Activated gamma-delta T cell treated with anti-CD3 and anti-CD28 coated beads, Interleukin-2, amount 50 U/mL, for 16 hours (primary cell): ENCODE measurements at regions not wholly inside any gene's neighbourhood (a gene's known extent, or its start where the extent isn't known, plus 50 kb on each side); places are given as distances from the start of the nearest gene placed in this dataset.

ENCODE experiments used
- DNase-seq: peaks from one replicate; pipeline ENCODE4 v3.0.0-alpha.2; 2020; ENCODE audit warnings: low read depth

GRCh38 chr15:31263751-31264558, 62.7 kb upstream of the KLF13 start:
- DNase-seq, result peak; percentile 49

- DNase-seq, result no peak
Measured at GRCh38 chr15:31264559-31265089, 62.0 kb upstream of the KLF13 start.

- DNase-seq, result no peak
Measured at GRCh38 chr15:31265090-31265870, 61.4 kb upstream of the KLF13 start.

GRCh38 chr15:31265871-31266711, 60.5 kb upstream of the KLF13 start:
- peak; percentile 49 for DNase-seq

GRCh38 chr15:31266712-31267111, 59.9 kb upstream of the KLF13 start:
- no peak for DNase-seq

- DNase-seq, result no peak
Measured at GRCh38 chr15:31267161-31268107, 59.2 kb upstream of the KLF13 start.

GRCh38 chr15:31268108-31268501, 58.5 kb upstream of the KLF13 start:
- DNase-seq, result no peak

GRCh38 chr15:31268911-31269784, 57.5 kb upstream of the KLF13 start:
- DNase-seq, result no peak

GRCh38 chr15:31269816-31270575, 56.6 kb upstream of the KLF13 start:
- no peak for DNase-seq

- no peak for DNase-seq
Measured at GRCh38 chr15:31270767-31271166, 55.9 kb upstream of the KLF13 start.

- DNase-seq, result no peak
Measured at GRCh38 chr15:31271224-31271635, 55.4 kb upstream of the KLF13 start.

- no peak for DNase-seq
Measured at GRCh38 chr15:31271711-31272557, 54.7 kb upstream of the KLF13 start.

GRCh38 chr15:31272558-31273257, 53.9 kb upstream of the KLF13 start:
- no peak for DNase-seq

- no peak for DNase-seq
Measured at GRCh38 chr15:31273258-31273941, 53.2 kb upstream of the KLF13 start.

GRCh38 chr15:31274496-31275330, 51.9 kb upstream of the KLF13 start:
- DNase-seq, result no peak
